HG03066 (cell line): ENCODE measurements at regions not wholly inside any gene's neighbourhood (a gene's known extent, or its start where the extent isn't known, plus 50 kb on each side); places are given as distances from the start of the nearest gene placed in this dataset.
"Not testable (repeated sequence)": the region's sequence is repeated elsewhere in the genome, so short reads cannot be mapped to it uniquely, and the experiment has no call there.

Experiments
- ATAC-seq: cut with Tn5 transposase; IDR thresholded peaks from one replicate; pipeline ENCODE4 v1.9.1; 2021; ENCODE audit warnings: low read depth; ENCODE audit not compliant: unreplicated experiment

DNA sequence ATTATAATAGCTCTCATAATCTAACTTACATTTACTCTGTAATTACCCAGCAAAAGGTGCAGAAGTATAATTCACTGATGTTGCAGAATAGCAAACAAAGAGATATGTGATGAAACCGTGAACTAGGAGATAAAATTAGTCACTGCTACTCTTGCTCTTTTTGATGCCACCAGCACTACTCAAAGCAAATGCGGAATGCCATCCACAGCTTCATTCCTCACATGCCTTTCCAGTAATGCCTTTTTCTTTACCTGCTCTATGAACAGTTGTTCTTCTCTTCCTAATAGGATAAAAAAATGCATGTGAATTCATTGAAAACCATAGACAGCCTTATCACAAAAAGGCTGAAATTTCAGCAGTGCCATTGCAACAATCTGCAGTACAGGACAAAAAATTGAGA is 1129.5 kb downstream of the DIAPH3 start:
- no peak for ATAC-seq

DNA sequence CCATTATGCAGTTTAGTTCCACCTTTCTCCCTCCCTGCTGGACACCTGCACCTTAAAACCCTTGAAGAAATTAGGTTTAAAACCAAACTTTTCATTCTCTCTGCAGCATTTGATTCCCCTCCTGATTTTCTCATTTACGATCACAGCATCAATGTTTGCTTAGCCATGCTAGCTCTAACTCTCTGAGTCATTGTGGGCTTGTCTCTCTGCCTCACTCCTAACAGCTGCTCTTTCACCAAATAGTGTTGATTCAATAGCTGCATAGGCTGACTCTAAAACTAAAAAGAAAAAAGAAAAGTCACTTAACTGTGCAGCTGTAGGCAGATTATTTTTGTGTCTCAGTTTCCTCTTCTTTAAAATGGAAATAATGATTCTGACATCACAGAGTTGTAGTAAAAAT is 1124.9 kb downstream of the DIAPH3 start:
- no peak for ATAC-seq

DNA sequence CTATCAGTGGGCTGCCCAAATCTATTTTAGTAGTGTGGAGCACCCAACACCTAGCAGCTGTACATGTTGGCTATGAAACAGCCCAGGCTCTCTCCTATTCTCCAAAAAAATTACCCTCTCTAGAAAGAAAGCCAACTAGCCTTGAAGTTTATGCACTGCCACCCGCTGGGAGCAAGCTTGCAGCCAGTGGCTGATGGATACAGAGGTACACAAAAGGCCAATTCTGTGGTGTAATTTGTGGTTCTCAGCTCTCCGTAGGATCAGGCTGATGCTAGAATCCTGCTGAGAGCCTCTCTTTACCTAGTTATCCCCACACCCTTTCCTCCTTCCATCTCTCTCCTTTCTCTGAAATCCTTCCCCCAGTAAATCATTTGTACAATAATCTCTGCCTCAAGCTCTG is 1120.7 kb downstream of the DIAPH3 start:
- ATAC-seq = no peak

DNA sequence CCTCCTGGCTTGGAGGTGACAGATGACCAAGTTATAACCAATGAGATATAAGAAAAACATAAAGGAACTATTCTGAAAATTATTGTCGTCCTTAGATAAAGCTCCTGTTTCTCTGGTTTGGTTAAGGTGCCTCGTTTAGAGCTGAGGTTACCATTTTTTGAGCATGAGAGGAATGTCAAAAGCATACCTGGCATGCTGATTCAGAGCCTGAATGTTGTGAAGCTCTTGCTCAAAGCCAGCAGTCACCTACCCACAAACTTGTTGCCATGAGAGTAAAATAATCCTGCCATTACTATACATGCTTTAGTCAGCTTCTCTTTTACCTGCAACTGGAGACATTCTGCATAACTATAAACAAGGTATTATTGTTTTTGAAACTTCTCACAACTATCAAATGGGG is 1116.2 kb downstream of the DIAPH3 start:
- no peak for ATAC-seq

DNA sequence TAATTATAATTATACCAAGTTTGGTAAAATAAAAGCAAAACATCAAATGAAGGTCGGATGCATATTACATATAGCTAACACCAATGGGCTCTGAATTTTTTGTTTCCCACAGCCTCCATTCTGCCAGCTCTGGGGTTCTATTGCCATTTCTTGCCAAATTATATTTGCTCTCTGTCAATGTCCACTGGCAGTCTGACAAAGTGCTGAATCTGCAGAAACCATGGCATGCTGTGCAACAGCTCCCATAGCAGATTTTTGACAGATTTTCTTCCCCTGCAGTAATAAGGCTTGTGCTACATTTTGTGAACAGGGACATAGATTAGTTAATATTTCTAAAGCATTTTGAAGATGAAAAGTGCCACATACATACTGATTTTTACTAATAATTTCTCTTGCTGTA is 1102.1 kb downstream of the DIAPH3 start:
- ATAC-seq = no peak

DNA sequence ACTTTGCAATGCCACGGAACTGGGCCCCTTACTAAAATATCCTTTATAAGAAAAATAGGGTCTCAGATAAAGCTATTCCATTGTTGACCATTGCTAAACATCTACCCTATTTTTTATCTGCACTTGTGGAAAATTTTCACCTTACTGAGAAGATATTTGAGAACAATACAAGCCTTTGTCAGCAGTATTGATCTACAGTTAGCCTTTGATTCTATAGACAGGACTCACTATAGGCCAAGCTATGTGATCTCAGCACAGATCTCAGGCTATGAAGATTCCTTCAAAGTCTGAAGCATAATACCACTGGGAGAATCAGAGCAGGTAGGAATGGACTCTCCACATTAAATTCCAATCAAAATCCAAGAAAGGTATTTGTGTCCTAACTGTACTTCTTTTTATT is 1099.7 kb downstream of the DIAPH3 start:
- no peak for ATAC-seq

DNA sequence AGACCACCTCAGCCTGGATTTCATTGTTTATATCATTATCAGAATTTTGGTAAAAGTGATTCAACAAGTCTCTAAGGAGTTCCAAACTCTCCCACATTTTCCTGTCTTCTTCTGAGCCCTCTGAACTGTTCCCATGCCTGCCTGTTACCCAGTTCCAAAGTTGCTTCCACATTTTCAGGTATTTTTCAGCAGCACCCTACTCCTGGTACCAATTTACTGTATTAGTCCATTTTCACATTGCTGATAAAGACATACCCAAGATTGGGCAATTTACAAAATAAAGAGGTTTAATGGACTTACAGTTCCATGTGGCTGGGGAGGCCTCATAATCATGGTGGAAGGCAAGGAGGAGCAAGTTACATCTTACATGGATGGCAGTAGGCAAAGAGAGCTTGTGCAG is 1087.3 kb downstream of the DIAPH3 start:
- not testable (repeated sequence) for ATAC-seq

DNA sequence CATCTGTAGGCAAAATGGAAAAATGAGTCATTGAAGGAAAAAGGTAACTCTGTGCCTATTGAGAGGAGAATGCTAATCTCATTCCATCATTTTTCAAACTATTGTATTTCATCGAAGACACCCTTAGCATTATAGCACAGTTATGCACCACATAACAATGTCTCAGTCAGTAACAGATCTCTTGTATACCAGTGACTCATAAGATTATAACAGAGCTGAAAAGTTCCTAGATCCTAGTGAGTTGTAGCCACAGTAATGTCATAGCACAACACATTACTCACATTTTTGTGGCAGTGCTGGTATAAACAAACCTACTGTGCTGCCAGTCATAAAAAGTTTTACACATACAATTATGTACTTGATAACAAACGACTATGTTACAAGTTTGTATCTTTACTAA is 1077.6 kb downstream of the DIAPH3 start:
- no peak for ATAC-seq

DNA sequence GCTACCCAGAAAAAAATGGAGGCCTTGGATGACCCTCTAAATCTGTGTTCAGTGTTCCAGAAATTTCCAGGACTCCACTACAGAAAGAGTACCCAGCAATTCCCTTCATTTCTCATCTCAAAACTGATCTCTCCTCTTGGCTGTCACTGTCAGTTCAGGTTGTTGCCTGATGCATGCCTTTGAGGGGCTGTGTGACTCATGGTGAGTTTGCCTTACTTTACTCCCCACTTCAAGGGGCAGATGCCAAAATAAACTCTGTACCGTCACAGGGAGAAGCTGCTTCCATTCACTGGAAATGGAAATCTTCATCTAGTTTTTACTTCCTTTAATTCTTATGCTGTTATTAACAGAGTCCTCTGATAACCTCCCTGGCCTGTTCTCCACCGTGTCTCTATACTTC is 1075.0 kb downstream of the DIAPH3 start:
- ATAC-seq = no peak

DNA sequence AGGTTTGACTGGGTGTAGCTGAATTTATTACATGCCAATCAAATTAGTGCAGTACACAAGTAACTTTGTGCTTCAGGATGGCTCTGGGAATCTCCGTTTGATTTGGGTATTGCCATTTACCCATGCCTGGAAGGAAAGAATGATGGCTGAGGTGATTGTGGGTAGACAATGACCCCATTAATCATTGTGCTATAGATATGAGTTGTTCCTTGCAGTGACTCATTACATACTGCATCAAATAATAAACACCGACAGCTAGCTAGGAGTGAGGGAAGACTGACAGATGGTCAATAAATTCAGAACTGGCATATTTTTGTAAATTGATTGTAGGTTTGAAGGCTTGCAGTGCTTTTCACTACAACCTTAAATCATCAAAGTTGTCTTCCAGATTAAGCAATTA is 1069.5 kb downstream of the DIAPH3 start:
- ATAC-seq = no peak

DNA sequence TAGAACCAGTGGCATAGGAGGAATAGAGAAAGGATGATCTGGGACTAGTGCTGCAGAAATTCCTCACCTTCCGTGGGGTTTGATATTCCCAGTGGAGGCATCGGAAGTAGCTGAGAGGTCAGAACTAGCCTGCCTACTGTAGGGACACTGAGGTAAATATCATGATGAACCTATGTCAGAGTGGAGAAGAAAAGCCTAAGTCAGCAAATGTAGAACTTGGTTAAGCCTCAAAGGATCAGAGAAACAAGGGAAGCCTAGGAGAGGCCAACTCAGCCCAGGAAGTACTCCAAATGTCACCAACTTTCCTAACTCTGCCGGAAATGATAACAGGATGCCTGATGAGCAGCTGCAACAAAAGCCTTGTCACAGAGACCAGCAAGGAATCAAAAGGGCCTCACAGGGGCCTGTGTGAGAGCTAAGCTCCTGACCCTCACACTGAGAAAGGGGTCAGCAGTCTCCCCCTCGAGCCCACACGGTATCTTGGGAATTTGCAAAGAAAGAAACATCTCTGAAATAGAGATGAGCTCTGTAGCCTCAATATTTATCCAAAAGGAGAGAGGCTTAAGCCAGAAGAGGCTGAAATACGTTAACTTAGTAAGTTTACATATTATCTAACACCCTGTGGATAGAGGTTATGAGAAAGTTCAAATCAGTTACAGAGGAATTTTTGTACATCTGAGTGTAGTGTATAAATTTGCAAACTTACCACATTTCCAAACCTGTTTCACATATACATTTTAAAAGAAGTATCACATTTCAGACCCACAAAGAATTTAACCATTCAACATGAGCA is 1064.3 kb downstream of the DIAPH3 start:
- ATAC-seq = no peak

DNA sequence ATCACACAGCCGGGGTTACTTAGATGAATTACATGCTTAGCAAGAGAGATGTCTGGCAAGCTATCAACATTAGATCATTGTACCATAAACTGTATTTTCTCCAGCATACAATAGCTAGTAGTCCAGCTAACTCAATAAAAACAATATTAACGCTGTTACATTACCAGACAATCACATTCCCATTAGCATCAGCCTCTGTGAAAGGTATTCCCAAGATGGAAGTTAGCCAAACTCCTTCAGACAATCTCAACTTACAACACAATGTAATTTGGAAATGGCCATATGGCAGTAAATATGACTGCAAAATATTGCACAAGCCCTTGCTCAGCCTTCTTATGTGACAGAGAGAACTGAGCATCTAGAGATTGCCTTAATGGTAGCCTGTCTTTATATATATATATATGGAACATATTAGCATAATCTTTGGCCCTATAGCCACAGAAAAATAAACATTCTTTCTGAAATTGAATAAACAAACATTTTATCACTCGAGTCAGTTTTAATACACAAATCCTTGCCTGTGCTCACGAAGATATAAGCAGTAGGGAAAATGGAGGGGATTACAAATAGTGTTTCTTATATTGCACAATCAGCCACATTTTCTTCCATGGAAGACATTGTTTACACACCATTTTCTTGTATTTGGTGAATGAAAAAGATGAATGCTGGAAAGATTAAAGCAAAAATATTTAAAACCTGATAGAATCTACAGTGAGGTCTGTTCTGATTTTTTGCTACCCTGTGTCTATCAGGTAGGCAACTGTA is 1060.5 kb downstream of the DIAPH3 start:
- no peak for ATAC-seq

DNA sequence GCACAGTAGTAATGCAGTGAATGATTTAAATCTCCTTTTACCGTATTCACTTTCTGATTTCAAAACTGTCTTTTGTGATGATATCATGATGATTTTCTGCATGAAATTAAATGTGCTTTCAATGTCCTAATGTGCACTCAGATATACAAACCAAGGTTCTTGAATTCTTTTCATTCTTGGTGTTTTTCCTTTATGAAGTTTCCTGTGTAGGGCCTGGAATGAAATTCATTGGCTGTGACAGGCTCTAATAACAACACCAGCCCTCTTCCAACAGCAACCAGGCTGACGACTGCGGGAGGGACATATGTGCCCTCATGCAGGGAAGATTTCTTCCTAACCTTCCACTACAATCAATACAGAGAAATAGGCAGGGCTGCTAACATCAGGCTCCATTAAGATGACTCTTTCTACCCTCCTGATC is 1052.0 kb downstream of the DIAPH3 start:
- no peak for ATAC-seq

DNA sequence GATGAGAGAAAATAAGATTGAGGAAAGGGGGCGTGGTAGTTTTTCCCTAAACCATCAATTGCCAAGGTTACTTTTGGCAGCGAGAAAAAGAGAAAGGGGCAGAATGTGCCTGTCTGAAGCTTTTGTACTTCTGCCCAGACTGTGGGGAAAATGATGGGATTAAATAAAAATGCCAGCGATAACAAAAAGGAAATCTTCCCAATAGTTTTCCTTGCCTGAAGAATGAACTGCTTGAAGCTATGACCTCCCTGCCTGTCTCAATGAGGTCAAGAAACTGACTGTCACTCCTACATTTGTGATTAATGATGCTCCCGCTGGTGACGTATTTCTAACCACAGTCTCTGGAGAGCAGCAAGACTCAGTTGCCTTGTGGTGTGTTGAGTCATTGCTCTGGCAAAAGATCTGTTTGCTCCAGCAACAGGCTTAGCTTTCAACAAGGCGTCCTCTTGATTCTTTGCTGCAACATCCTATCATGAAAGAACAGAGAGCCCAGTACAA is 1051.5 kb downstream of the DIAPH3 start:
- ATAC-seq = no peak

DNA sequence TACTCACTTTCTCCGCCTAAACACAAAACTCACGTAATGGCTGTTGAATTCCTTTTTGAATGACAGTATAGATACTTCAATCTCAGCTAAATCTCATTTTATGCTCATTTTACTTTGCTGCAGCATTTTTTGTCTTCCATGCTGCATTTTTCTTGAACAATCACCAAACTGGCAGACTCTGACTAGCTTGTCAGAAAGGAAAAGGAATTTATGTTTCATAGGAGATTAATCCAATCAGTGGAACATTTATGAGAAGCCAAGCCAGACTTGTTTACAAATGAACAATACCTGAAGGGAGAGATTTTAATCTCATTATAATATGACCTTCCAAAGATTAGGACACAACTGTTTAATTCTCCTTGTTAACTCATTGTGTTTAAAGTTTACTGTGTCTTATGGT is 1044.3 kb downstream of the DIAPH3 start:
- no peak for ATAC-seq

DNA sequence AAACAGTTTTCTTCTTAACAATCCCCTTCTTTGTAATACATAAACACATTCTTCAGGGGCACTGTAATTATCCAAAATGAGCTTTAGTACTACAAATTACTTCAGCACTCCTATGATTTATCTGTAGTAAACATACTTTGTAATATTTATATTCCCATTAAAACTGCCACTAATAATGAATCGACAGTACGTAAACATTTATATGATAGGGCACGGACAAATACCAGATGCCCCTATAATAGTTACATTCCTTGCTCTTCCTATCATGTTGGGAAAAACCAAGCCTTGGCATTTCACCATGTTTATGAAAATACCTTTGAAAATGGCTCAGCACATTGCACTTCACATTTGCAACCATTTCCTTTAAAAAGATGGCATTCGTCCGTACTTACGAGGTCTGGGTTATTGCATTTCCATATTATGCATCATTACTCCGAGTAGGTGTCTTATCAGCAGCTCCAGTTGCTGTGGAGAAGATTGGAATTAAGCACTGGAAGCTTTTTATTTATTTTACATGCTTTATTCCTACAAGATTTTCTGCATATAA is 1043.4 kb downstream of the DIAPH3 start:
- ATAC-seq = no peak

DNA sequence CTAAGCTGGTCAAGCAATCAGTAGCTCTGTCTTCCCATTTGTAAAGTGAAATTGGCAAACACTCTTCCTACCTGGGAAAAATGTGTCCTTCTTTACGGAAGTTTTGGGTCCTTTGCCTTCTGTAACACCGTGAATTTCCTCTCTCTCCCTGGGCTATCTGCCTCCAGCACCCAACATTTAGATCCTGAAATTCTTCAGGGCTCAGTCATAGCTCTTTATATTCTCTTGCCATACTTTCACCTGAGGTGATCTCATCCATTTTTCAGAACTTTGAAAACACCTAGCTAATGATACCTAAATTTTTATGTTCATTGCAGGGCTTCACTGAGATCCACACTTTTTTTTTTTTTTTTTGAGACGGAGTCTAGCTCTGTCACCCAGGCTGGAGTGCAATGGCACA is 1042.2 kb downstream of the DIAPH3 start:
- no peak for ATAC-seq

DNA sequence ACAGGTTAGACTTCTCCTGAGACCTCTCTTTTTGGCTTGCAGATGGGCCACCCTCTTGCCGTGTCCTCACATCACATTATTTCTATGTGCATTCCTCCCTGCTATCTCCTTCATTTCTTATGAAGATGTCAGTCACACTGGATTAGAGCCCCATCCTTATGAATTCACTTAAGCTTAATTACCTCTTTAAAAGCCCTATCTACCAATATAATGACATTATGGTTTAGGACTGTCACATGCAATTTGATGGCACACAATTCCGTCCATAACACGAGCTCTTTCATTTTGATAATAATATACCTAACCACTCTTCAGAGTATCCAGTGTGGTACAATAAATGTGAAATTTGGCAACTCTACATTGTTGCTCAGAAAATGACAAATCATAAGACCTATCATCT is 1037.3 kb downstream of the DIAPH3 start:
- no peak for ATAC-seq

DNA sequence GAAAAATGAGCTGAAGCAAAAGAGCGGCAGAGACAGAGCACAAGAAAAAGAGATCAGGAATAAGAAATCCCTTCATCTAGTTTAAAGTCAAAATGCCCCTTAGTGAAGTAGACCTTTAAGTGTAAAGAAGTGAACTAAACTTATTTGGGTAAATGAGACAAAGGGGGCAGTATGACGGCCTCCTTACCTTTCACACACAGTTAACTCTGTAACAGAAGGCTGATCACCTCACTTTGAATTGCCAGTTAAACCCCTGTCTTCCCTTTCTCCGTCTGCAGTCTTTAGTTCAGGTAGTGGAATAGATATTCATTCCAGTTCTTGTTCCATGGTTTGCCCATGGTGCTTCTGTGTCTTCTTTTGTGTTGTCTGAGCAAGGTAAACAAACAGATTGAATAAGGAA is 1029.8 kb downstream of the DIAPH3 start:
- no peak for ATAC-seq

DNA sequence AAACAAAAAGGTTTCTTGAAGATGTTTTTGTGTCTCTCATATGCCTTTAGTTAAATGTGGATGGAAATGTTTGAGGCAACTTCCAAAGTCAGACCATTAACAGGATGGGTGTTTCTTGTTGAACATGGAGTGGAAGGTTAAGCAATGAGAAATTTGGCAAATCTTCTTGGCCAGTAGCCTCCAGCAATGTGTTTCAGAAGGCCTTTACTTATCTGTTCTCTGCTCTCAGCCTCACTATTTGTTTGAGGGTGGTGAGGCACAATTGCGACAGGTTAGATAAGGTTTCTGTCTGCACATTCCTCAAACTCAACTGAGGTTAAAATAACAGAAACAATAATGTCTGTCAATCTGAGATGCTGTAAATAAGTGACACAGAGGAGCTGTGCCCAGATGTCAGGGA is 1019.0 kb downstream of the DIAPH3 start:
- ATAC-seq = no peak

DNA sequence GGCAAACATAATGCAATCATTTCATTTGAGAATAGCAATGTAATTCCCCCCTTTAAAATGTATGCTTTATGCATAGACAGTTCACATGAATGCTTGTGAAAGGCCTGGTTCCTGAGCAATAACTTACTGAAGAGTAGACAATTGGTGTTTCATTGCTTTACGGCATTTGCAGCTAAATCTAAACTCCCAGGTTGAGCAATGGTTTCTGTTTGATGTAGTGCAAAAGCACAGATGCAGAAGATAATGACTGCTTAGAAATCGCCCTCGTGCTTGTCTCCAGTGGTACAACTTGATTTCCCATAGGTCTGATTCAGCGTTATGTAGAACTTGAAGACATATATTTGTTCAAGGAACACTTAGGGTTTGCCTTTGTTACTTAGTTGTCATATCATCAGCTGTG is 1018.3 kb downstream of the DIAPH3 start:
- no peak for ATAC-seq

DNA sequence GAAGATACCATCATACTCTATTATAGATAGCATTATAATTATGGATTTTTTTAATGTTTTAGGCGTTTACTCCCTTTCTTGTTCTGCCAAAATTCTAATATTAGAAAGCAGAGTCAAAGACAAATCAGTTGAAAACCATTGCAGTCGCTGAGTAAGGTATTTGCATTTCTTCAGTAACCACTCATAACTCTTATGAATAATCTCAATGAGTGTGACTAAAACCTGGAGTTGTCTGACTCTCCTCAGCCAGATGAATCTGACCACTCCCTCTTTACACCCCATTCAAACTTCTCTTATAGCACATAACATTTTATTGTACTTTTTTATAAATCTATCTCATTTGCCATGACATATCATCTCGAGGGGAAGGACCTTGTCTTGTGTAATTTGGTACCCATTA is 1006.5 kb downstream of the DIAPH3 start:
- ATAC-seq = no peak
